MCF 10A (cell line): ENCODE measurements at regions not wholly inside any gene's neighbourhood (a gene's known extent, or its start where the extent isn't known, plus 50 kb on each side); places are given as distances from the start of the nearest gene placed in this dataset.

Source experiments
- BruUV-seq: library from RNA; stranded (reverse); fragments of 400-500 nt; replicated peaks from 2 replicates; lab custom pipeline; 2021; lab: Mats Ljungman, UMichigan
- CTCF ChIA-PET: fragments of 300-600 bp; sonication (Branson Sonifier 250); formaldehyde crosslinking; extraction: SDS; loops from one replicate; lab custom pipeline; 2021; ENCODE audit warnings: antibody characterized with exemption, inconsistent platforms; lab: Yijun Ruan, JAX
- POLR2A ChIA-PET: fragments of 300-600, 350-650 bp; sonication (Branson Sonifier 250); formaldehyde crosslinking; extraction: SDS; loops from one replicate; lab custom pipeline; 2020; ENCODE audit warnings: antibody characterized with exemption, inconsistent platforms; lab: Yijun Ruan, JAX
- DNase-seq: peaks from one replicate; pipeline ENCODE4 v3.0.0-alpha.2; 2018; ENCODE audit not compliant: unreplicated experiment
- H3K27ac Mint-ChIP-seq: one replicate; pipeline ENCODE4 v1.8.0; 2022; ENCODE audit warnings: mild to moderate bottlenecking, low read depth, mixed read lengths; ENCODE audit not compliant: unreplicated experiment
- H3K27me3 Mint-ChIP-seq: one replicate; pipeline ENCODE4 v1.8.0; 2022; ENCODE audit warnings: mixed read lengths; ENCODE audit not compliant: insufficient read depth, unreplicated experiment
- H3K36me3 Mint-ChIP-seq: one replicate; pipeline ENCODE4 v1.8.0; 2022; ENCODE audit warnings: mild to moderate bottlenecking, moderate library complexity, mixed read lengths; ENCODE audit not compliant: insufficient read depth, unreplicated experiment
- H3K4me1 Mint-ChIP-seq: one replicate; pipeline ENCODE4 v1.8.0; 2022; ENCODE audit warnings: mixed read lengths; ENCODE audit not compliant: insufficient read depth, unreplicated experiment
- H3K4me3 Mint-ChIP-seq: one replicate; pipeline ENCODE4 v1.8.0; 2022; ENCODE audit warnings: mild to moderate bottlenecking, moderate library complexity, mixed read lengths; ENCODE audit not compliant: unreplicated experiment
- H3K9me3 Mint-ChIP-seq: one replicate; pipeline ENCODE4 v1.8.0; 2022; ENCODE audit warnings: mixed read lengths; ENCODE audit not compliant: unreplicated experiment
- intact Hi-C: fragments of 100-400 bp; cut with micrococcal nuclease; formaldehyde crosslinking; loops from 2 replicates; pipeline ENCODE4 v1.14.1; 2022
- TF ChIP-seq, protein P1 (sequence below): fragments of 200-600 bp; IDR thresholded peaks from one replicate; pipeline ENCODE4 v1.8.0; 2022; ENCODE audit warnings: antibody characterized with exemption, mild to moderate bottlenecking; ENCODE audit not compliant: unreplicated experiment

DNA sequence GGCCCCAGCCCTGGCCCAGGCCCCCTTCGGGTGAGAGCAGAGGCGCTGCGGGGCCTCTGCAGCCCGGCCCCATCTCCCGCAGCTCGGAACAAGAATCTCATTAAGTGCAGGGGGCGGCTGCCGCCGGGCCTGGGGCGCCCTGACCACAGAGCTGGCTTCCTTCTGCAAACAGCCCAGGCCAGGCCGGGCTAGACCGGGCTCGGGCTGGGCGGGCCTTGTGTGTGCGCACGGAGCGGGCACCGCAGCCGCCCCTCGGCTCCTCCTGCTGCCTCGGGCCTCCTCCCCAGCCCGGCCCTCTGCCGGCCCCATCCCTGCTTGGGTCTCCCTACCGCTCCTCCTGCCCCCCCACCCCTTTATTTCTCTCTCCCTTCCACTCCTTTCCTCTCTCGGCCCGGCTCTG lies 83.3 kb downstream of the EFNB1 start:
- BruUV-seq = no TSS peak
- H3K27ac Mint-ChIP-seq = no peak overlapping the region
- TF ChIP-seq, protein P1, sequence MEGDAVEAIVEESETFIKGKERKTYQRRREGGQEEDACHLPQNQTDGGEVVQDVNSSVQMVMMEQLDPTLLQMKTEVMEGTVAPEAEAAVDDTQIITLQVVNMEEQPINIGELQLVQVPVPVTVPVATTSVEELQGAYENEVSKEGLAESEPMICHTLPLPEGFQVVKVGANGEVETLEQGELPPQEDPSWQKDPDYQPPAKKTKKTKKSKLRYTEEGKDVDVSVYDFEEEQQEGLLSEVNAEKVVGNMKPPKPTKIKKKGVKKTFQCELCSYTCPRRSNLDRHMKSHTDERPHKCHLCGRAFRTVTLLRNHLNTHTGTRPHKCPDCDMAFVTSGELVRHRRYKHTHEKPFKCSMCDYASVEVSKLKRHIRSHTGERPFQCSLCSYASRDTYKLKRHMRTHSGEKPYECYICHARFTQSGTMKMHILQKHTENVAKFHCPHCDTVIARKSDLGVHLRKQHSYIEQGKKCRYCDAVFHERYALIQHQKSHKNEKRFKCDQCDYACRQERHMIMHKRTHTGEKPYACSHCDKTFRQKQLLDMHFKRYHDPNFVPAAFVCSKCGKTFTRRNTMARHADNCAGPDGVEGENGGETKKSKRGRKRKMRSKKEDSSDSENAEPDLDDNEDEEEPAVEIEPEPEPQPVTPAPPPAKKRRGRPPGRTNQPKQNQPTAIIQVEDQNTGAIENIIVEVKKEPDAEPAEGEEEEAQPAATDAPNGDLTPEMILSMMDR = no peak
- ChIA-PET POLR2A (no interaction called here), CTCF (interaction anchor here (0.6 kb wide), 2 partner anchors 67 to 92 kb away, joined by 3 read pairs; no protein-coding TSS in a partner anchor)
- H3K27me3 Mint-ChIP-seq = peaks cover 38% of the 10 kb centered on the region
- no peaks in the 10 kb centered on the region for H3K4me1 Mint-ChIP-seq
- H3K36me3 Mint-ChIP-seq = no peaks in the 10 kb centered on the region
- no peak overlapping the region for H3K4me3 Mint-ChIP-seq
- intact Hi-C loops = no loop called here
- no peaks in the 10 kb centered on the region for H3K9me3 Mint-ChIP-seq
- no peak for DNase-seq

DNA sequence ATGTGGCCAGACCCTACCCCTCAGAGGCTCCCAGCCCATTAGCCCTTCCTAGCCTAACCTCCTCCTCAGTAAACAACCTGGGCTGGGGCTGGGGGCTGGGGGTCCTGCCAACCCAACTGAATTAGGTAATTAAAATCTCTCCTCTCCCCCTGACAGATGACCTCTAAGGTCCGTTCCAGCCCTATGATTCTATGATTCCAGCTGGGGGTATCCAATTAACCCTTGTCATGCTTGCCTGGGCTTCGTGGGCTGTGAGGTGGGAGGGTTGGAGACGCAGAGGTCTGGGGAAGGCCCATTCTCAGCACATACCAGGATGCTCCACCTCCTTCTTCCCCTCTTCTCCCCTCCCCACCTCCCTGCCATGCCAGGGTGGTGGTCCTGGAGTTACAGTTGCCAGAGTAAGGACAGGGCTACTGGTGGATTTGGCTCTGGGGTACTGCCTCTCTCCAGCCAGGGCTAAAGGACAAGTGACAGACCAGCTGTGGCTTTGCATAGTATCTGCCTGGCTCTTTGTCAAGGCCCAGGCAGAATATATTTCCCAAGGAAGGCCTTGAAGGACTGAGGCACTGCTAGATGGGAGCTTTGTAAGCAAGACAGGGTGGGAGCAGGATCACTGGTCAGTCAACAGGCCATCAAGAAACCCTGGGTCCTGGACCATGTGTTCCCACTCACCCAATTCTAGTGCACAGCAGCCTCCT lies 82.1 kb downstream of the EFNB1 start:
- H3K27me3 Mint-ChIP-seq = peaks cover 25% of the 10 kb centered on the region
- CTCF ChIA-PET = interaction anchor here (0.6 to 1.3 kb wide), 4 partner anchors 35 to 1545 kb away, joined by 3 to 5 read pairs (median 4); no protein-coding TSS in a partner anchor
- no peaks in the 10 kb centered on the region for H3K4me1 Mint-ChIP-seq
- H3K36me3 Mint-ChIP-seq = no peaks in the 10 kb centered on the region
- H3K4me3 Mint-ChIP-seq = no peak overlapping the region
- H3K27ac Mint-ChIP-seq = no peak overlapping the region
- TF ChIP-seq, protein P1 = no peak
- intact Hi-C loops = no loop called here
- H3K9me3 Mint-ChIP-seq = no peaks in the 10 kb centered on the region
- no TSS peak for BruUV-seq
- POLR2A ChIA-PET = no interaction called here
- DNase-seq = no peak

DNA sequence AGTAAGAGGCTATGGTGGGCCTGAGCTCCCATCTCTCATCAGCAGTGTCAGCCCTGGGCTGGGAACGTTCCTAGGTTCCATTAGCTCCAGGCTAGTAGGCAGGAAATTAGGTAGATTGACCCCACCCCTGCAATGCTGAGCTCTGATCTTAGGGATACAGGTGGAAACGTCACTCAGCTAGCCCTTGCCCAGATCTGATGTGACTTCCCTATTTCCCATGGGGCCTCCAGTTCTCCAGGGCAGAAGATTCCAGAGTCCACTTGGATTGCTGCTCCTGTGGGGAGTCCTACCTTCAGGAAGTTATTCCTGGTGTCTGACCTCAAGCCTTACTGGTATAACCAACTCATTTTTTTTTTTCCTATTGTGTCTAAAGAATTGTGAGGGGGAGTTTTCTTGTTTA lies 81.1 kb downstream of the EFNB1 start:
- no peaks in the 10 kb centered on the region for H3K9me3 Mint-ChIP-seq
- no peak overlapping the region for H3K4me3 Mint-ChIP-seq
- no peaks in the 10 kb centered on the region for H3K36me3 Mint-ChIP-seq
- H3K27me3 Mint-ChIP-seq = peaks cover 18% of the 10 kb centered on the region
- DNase-seq = no peak
- intact Hi-C loops = no loop called here
- POLR2A ChIA-PET = no interaction called here
- H3K4me1 Mint-ChIP-seq = no peaks in the 10 kb centered on the region
- H3K27ac Mint-ChIP-seq = no peak overlapping the region
- no TSS peak for BruUV-seq
- TF ChIP-seq, protein P1 = no peak
- CTCF ChIA-PET = interaction anchor here (0.6 to 1.3 kb wide), 4 partner anchors 36 to 1546 kb away, joined by 3 to 5 read pairs (median 4); no protein-coding TSS in a partner anchor

DNA sequence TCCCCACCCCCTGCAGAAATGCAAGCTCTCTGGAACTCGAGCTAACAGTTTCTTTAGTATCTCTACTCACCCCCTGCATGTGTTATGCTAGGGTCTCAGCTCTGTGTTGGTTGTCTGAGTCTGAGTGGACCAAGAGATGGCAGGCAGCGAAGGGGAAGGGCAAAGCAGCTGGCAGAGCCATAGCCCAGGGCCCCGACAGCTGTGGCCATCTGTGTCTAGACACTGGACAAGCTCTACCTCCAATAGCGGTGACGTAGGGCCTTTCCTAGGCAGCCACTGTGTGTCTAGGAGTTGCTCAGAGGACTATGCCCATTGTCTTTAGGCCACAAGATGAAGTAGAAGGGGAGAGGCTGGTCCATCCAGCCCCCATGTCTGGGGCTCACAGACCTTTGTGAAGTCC lies 79.2 kb downstream of the EFNB1 start:
- intact Hi-C loops = no loop called here
- CTCF ChIA-PET = interaction anchor here (0.5 to 1.1 kb wide), 2 partner anchors 13 to 1166 kb away, joined by 3 read pairs; no protein-coding TSS in a partner anchor
- no TSS peak for BruUV-seq
- TF ChIP-seq, protein P1 = no peak
- Mint-ChIP-seq H3K27ac (no peak overlapping the region), H3K27me3 (peaks cover 28% of the 10 kb centered on the region), H3K36me3 (peaks cover 4% of the 10 kb centered on the region), H3K4me1 (no peaks in the 10 kb centered on the region), H3K4me3 (no peak overlapping the region), H3K9me3 (no peaks in the 10 kb centered on the region)
- POLR2A ChIA-PET = no interaction called here
- no peak for DNase-seq
